ENCODE measurements at regions not wholly inside any gene's neighbourhood (a gene's known extent, or its start where the extent isn't known, plus 50 kb on each side); places are given as distances from the start of the nearest gene placed in this dataset.

DNA sequence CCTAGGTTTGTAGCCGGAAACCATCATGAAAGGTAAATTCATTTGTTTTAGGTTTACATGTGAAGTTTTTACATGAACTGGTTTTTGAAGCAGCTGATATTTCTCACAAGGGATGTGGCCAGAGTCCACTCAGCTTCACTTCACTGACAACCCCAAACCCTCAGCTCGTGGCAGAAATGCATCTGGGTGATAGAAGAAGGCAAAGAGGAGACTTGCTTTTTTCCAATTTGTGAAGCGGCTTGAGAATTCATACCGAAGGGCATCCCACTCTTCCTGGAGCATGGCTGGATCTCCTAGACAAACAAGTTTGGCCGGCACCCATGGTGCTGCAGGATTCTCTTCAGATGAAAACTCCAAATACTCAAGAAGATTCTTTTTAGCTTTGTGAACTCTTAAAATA lies 392.8 kb upstream of the CNR1 start:
- ATAC-seq (no peak), DNase-seq (no peak)
- intact Hi-C loops (cut with DNase I) = no loop called here

DNA sequence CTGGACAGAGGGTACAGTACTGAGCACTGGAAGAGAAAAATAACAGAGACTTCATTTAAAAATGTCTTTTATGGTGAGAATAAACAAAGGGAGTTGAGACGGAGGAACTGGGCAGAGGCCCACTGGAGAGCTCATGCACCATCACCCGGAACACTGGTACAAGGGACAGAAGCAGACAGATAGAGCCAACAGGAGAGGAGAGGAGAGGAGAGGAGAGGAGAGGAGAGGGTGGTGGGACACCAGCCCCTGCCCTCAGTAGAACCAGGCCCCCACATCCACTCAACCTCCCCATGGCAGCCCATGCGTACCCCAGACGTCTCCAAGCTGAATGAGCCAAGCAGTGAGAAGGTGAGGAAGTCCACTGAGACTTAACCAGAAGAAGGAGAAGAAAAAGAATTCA lies 390.5 kb upstream of the CNR1 start:
- ATAC-seq (no peak), DNase-seq (no peak)
- intact Hi-C loops (cut with DNase I) = no loop called here

DNA sequence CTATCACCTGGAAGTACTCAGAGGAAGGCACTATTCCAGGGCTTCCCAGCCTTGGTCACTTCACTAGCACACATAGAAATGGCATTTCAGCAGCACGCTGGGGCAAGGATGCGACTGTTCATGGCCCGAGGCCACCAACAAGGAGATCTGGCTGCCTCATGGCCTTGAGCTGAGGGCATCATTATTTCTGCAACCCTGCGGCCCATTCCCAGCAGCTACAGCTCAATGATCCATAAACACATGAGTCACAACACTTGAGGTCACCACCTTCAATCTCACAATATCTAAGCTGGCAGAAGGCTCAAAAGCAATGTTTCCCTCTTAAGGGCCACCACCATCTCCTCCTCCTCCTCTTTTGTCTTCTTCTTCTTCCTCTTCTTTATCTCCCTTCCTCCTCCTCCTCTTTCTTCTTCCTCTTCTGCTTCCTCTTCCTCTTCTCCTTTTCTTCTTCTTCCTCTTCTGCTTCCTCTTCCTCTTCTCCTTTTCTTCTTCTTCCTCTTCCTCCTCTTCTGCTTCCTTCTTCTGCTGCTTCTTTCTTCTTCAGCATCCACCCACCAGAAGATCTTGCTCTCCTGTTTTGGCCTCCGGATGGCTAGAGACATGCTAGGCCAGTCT lies 382.9 kb upstream of the CNR1 start:
- no peak for DNase-seq
- ATAC-seq = no peak
- intact Hi-C loops (cut with DNase I) = no loop called here

DNA sequence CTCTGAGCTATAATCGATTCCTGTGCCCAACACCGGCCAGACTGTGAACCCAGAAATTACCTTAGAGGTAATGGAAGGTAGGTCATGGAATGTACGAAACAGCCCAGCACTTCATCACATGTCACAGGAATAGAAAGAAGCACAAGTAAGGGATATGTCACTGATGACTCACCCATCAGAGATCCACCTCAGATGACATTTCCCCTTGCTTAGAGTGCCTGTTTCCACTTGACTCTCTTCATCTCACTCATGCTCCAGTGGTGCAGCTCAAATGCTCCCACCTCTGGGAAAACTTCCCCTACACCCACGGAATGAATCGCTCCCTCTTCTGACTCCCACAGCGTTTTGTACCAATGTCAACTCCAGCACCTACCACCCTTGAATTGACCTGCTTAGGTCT lies 381.6 kb upstream of the CNR1 start:
- ATAC-seq (no peak), DNase-seq (no peak)
- intact Hi-C loops (cut with DNase I) = no loop called here

DNA sequence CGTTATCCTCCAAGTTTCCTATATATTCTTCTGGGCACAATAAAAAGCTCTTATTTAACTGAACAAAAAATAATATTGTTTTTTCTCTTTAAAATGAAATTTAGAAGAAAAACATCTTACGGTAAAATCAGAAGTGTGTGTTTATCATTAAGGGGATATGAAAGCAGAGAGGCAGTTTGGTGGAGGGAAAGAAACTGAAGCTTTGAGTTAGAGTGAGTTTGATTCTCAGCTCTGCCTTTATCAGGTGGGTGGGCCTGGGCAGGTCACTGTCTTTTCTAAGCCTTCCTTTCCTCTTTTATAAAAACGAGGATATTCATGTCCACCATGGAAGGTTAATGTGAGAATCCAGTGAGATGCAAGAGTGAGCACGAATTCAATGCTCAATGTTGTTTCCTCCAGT lies 379.8 kb upstream of the CNR1 start:
- DNase-seq = no peak
- ATAC-seq = no peak
- intact Hi-C loops (cut with DNase I) = no loop called here

DNA sequence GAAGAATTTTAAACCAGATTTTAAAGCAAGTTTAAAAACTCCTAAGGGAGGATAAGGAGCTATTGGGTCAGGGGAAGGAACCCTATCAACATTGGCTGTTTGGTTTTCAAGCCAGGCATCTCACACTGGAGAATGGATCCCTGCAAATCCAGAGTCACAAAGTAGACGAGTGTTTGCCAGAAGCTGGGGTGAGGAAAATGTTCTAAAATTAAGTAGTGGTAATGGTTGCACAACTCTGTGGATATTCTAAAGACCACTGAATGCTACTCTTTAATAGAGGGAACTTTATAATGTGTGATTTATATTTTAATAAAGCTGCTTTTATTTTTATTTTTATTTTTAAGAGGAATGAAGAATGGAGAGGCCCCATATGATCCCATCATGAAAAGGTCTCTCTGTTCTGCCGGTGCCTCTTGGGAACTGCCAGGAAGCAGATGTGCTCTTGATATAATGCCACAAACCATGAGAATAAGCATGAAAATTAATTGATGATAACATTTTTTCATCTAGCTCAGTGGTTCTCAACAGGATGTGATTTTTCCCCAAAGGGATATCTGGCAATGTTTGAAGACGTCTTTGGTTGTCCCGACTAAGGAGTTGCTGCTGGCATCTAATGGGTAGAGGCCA lies 379.0 kb upstream of the CNR1 start:
- ATAC-seq (no peak), DNase-seq (no peak)
- intact Hi-C loops (cut with DNase I) = no loop called here

DNA sequence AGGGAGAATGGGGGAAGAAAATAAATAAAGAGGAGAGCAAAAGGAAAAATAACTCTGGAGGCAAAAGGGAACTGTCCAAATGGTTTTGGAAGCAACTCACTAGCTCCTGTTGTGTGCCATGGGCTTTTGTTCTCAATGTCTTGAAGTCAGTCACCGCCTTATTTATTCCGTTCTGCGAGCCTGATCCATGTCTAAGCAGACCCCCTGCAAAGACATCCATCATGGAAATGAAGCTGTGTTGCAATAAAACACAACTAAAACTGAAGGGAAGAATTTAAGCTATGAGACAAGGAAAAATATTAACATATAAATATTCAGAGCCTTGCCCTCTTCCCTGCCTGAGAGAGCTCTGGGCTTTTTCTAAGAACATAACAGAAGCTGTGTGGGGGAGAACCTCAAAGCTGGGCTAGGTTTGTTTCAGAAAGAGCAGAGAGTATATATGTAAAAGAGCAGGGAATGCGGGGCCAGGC lies 373.2 kb upstream of the CNR1 start:
- intact Hi-C loops (cut with DNase I) = no loop called here
- ATAC-seq (no peak), DNase-seq (no peak)

DNA sequence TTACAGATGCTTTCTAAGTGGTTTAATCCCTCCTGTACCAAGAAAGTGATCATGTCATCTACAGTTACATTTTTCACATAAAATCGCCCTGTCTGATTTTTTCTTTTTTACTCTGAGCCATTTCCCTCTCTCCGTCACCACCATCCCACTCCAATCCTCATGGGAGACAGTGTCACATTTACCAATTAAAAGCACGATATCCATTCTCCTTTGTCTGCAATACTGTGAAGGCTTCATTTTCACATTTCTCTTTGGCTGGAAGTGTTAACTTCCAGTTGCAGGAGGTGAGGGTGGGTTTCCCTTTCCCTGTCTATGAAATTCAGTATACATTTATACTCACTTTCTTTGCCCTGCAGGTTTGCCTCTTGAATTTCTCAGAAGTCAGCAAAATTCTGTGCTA lies 372.7 kb upstream of the CNR1 start:
- no peak for ATAC-seq
- DNase-seq = no peak
- intact Hi-C loops (cut with DNase I) = no loop called here

DNA sequence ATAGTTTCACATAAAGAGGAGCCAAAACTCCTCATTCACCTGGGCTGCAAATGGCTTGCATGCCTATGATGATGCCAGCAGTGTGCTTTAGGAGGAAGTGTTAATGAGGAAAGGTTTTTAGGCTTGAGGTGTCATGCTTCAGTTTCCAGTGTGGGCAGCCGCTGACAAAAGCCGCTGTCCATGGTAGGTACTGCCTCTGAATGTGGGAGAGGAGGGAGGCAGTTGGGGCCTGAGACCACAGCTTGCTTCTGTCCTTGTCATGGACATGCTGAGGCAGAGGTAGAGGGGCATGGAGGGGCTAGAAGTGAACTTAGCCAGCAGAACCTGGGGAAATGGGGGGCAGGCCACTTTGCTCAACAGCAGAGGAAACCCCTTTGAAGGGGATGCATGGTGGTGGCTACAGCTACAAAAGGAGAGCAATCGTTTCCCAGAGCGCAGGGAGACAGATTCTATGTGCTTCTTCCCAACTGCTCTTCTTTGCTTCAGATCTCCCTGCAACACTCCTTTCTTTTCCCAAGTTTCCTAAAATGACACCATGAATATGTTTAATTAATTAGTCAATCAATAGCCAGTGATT lies 372.1 kb upstream of the CNR1 start:
- ATAC-seq = no peak
- no peak for DNase-seq
- intact Hi-C loops (cut with DNase I) = no loop called here

DNA sequence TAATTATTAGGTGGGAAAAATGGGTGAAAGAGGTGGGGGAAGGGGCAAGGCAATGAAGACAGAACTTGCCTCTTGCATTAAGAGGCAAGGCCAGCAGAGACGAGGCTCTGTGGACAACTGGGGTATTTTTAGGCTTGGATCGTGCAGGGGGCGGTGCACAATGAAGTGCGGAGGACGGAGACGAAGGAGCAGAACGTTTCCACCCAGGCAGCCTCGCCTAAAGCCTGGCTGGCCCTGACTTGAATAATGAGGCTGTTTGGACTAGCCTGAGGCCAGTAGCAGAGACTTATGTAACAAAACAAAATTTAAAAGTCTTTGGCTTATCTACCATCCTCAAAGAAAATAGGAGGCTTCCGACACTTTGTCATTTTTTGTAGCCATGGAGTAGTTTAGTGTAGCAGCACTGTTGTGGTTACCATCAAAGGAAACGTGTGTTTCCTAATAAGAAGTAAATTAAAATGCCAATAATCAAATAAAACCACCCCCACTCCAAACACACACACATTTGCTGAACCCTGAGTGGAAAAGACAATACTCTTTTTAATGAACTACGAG lies 370.0 kb upstream of the CNR1 start:
- ATAC-seq (no peak), DNase-seq (no peak)
- intact Hi-C loops (cut with DNase I) = no loop called here

DNA sequence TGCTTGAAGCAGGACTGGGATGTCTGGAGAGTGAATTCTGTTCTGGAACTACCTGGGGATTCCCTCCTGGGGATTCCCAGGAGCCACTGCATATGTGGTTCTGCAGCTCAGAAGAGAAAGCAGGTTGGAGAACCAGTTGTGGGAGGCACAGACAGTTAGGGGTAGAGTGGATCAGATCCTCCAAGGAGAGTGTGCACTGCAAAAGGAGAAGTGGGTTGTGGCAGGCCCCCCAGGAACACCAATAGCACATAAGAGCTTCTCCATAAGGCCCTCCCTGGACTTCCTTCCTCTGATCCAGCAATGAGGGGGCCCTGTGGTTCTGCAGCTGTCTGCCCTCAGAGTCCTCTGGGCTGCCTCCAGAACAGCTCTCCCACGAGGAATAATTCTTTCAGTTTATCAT lies 369.2 kb upstream of the CNR1 start:
- intact Hi-C loops (cut with DNase I) = no loop called here
- DNase-seq = no peak
- ATAC-seq = no peak

DNA sequence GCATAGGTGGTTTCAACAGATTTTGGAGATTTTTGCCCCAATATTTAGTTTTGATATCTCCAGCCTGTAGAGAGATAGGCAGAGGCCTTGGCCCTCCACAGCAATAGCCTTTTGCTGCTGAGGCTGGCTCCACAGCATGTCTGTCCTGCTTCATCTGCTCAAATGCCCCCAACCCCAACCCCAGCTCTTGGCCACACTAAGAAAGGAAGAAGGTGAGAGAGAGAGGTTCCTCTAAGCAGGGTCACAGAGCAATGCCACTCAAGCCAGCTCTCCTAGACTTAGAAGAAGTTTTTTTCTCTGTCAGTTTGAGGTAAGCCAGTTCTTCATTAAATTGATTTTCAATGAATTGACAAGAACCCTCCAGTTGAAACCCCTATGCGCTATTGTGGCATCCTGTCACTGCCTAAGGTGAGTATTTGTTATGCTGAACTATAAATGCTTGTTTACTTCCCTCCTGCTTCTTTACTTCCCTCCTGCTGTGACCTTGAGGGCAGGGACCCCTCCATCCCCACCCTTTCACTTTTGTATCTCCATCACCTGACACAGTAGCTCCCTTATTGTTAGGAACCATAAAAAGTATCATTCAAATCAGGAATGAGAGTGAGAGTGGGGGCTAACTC lies 366.2 kb upstream of the CNR1 start:
- intact Hi-C loops (cut with DNase I) = no loop called here
- DNase-seq (no peak), ATAC-seq (no peak)

DNA sequence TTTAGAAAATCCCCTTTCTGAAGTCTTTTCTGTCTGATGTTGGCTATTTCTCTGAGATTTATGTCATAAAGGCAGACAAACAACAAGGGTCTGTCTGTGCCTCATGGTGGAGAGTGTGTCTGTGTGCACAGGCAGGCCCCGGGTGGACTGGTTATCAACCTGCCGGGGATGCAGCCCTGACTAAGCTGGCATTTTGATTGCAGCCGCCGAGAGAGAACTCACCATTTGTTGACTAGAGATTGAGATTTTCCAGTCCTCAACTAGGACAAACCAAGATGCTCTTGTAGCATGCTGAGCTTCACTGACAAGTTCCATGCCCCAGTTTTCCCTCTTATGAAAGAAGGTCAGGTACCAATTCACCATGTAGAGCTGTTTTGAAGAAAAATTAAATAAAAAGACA lies 363.6 kb upstream of the CNR1 start:
- ATAC-seq = no peak
- intact Hi-C loops (cut with DNase I) = no loop called here
- DNase-seq = no peak

DNA sequence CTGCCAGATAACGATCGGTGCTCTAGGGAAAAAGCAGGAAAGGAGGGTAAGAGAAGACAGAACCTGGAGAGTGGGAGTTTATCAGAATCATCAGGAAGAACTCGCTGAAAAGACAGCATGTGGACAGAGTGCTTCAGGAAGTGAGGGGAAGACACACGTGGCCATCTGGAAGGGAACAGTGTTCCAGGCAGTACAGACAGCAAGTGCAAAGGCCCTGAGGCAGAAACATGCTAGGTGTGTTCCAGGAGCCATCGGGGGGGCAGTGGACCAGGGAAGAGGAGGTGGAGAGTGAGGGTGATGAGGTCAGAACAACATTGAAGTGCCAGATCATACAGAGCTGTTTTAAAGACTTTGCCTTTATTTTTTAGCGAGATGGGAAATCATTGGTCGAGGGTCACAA lies 354.3 kb upstream of the CNR1 start:
- intact Hi-C loops (cut with DNase I) = no loop called here
- DNase-seq (no peak), ATAC-seq (no peak)

DNA sequence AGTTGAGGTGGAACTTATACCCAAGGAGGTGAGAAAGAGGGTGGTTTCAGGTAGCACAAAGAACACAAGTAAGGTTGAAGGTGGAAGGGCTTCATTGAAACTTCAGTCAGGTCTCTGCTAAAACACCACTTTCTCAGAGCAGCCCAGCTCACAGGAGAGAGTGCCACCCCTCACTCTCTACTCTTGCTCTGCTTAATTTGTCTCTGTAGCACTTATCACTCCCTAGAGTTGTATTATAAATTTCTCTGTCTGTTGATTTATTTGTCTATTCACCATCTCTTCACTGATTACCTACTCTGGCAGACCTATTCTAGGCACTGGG lies 353.8 kb upstream of the CNR1 start:
- no peak for ATAC-seq
- intact Hi-C loops (cut with DNase I) = no loop called here
- no peak for DNase-seq

DNA sequence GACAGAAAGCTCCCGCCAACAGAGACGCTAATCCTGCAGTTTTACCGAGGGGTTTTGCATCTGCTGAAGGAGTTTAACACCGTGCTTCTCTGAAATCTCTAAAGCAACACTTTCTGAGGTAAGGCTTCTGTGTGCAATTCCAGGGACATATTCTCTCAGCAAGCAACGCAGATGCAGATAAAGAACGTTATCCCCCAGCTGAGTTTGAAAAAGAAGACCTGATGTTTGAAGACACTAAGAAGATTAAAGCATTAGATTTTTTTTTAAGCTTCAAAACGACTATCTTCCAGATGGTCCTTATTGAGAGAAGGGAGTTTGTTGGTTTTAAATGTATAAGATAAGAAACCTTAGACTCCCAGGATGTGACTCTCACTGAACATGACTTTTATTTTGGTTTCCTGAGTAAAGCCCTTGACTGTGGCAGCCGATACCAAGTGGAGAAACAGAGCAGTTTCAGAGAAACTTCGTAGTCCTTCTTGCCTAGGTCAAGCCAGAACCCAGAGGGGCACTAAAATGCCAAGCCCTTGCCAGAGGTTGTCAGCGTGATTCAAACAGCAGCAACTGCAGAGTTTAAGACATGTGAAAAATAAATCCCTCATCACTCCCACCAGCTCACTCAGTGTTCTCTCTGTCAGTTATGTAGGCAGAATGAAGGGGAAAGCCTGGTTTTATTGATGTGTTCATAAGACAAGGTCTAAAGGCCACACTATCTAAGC lies 353.3 kb upstream of the CNR1 start:
- intact Hi-C loops (cut with DNase I) = no loop called here
- DNase-seq (no peak), ATAC-seq (no peak)

DNA sequence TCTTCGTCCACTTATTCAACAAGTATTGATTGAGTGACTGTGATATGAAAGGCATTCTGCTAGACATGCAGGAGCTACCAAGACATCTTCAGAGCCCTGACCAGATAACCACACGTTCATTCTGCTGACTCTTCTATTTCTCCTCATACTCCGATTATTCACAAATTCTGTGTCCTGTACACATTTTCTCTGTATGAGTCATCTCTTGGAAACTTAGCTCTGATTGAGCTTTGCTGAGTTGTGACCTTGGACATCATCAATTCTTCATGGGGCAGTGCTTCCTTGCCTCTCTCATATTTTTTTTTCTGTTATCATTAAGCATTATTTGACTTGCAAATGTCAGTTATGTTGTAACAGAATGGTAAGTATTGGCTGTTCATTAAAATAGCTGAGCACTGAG lies 351.6 kb upstream of the CNR1 start:
- intact Hi-C loops (cut with DNase I) = no loop called here
- DNase-seq (no peak), ATAC-seq (no peak)

DNA sequence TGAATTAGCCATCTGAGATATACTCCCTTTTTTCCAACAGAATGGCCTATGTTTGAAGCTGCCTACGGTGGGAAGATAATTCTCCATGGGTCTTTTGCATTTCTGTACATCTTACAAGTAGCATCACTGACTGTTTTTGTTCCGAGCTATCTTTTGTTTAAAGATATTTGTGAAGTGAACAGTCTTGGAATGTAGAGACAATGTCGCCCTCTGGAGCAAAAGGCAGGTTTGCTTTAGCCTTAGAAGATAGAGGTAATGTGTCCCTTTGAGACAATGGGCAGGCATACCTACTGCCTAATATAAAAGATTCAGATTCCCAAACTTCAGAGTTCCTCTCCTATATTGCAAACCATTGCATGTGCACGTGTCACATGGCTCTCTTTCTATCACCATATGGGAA lies 347.8 kb upstream of the CNR1 start:
- ATAC-seq (no peak), DNase-seq (no peak)
- intact Hi-C loops (cut with DNase I) = no loop called here

DNA sequence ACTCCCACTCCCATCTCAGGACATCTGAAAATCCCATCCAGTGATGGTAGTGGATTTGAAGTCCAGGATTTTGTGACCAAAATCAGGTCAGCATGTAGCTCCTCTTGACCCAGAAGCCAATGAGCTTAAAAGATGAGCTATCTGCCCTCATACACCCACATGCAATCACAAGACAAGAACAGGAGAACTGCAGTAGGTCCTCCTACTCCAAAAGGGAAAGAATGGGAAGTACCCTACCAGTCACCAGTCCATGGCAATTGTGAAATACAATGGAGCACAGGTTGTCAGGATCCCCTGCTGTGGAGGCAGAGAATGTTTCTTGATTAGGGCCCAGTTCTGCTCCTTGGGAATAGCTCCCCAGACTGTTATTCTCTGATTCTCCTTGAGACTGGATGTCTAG lies 347.3 kb upstream of the CNR1 start:
- intact Hi-C loops (cut with DNase I) = no loop called here
- ATAC-seq (no peak), DNase-seq (no peak)

DNA sequence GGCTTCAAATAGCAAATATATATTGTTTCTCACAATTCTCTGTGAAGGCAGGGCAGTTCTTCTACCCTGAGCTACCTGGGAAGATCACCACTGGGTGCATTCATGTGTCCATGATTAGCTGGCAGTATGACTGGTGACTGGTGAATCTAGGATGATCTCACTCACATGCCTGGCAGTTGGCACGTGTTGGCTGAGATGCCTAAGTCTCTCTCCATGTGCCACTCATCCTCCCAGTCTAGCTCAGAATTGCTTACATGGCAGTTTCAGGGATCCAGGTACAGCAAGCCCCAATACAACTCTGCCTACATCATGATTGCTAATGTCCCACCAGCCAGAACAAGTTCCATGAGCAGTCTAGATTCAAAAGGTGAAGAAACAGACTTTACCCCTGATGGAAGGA lies 346.8 kb upstream of the CNR1 start:
- no peak for DNase-seq
- intact Hi-C loops (cut with DNase I) = no loop called here
- ATAC-seq = no peak
